Non-pigmented ciliary epithelial cell (primary cell): ENCODE measurements at regions not wholly inside any gene's neighbourhood (a gene's known extent, or its start where the extent isn't known, plus 50 kb on each side); places are given as distances from the start of the nearest gene placed in this dataset.

Source experiments
- DNase-seq: peaks from one replicate; pipeline ENCODE4 v3.0.0-alpha.2; 2010; ENCODE audit warnings: low read depth

DNA sequence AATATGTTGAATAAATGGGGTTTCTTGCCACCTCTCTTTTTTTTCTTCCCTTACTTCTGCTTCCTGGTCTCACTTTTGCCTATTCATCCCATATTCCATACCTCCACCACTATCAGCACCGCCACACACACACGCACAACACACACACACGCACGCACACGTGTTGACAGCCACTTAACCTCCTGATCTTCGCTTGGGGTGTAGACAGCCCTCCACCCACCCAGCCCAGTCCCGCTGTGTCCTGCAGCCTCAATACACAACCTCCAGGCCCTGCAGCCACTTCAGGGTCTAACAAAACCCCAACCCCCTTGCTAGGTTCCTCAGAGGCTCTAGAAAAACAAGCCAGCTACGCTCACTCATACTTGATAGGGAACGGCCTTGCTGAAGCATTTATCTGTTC, 72.3 kb downstream of the LINC00237 start:
- no peak for DNase-seq

GRCh38 chr20:21031666-21032065, 74.5 kb downstream of the LINC00237 start:
- DNase-seq = no peak

- DNase-seq = no peak
Measured at GRCh38 chr20:21029341-21029740, 76.8 kb downstream of the LINC00237 start.

- no peak for DNase-seq
Measured at GRCh38 chr20:21028921-21029320, 77.2 kb downstream of the LINC00237 start.

DNA sequence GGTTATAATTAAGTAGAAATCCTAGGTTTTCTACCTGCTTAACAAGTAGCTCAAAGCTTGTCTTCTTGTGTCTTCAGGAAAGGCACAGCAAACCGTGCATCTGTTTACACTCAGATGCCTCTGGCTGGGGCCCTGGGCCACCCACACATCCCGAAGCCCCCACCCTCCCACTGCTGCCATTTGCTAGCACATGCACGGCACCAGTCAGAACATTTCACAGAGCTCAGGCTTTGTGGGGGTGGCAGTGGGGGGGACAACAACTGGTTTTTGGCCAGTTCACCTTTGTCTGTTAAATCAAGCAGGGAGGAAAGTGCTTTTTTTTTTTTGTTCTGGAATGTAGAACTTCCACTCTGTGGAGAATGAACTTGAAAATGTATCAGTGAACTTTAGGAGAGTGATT, 77.7 kb downstream of the LINC00237 start:
- DNase-seq = no peak

DNA sequence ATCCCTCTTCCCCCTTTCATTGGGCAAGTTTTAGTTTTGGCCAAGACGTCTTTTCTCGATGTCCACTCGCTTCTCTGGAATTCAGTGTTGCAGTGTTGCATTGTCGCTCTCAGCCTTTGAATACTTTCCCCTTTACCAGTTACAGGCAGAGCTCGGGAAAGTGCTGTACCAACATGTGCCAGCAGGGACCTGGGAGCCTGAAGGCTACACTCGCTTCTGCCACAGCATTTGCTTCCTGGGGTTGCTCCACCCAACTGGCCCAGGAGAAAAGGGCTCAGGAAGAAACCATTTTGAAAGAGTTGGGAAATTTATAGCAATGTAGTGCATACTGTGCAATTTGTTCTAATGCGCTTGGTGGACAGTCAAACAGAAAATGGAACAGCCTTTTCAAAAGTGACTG, 78.6 kb downstream of the LINC00237 start:
- DNase-seq = no peak

- DNase-seq = no peak
Measured at GRCh38 chr20:21026951-21027350, 79.2 kb downstream of the LINC00237 start.

- DNase-seq = no peak
Measured at GRCh38 chr20:21024420-21024819, 81.7 kb downstream of the LINC00237 start.

DNA sequence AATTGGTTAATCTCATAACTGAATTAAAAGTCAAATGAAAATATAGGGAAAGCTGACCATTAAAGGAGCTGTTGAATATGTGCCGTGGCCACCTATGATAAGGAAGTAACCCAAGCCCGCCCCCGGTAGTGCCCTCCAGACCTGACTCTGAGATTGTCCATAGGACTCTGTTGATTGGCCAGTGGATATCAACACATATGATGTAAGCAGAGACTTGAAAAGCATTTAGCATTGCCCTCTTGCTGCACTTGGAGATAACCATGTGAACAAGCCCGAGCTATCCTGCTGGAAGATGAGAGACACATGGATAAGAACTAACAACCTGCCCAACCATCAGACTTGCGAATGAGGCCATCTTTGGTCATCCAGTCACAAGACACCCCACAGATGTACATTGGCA, 83.2 kb downstream of the LINC00237 start:
- DNase-seq = no peak

GRCh38 chr20:21021472-21021790, 84.7 kb downstream of the LINC00237 start:
- DNase-seq = no peak

- DNase-seq = no peak
Measured at GRCh38 chr20:21020659-21021471, 85.3 kb downstream of the LINC00237 start.

GRCh38 chr20:21019814-21020658, 86.1 kb downstream of the LINC00237 start:
- no peak for DNase-seq

GRCh38 chr20:21019468-21019813, 86.7 kb downstream of the LINC00237 start:
- no peak for DNase-seq

- no peak for DNase-seq
Measured at GRCh38 chr20:21018576-21018975, 87.6 kb downstream of the LINC00237 start.

DNA sequence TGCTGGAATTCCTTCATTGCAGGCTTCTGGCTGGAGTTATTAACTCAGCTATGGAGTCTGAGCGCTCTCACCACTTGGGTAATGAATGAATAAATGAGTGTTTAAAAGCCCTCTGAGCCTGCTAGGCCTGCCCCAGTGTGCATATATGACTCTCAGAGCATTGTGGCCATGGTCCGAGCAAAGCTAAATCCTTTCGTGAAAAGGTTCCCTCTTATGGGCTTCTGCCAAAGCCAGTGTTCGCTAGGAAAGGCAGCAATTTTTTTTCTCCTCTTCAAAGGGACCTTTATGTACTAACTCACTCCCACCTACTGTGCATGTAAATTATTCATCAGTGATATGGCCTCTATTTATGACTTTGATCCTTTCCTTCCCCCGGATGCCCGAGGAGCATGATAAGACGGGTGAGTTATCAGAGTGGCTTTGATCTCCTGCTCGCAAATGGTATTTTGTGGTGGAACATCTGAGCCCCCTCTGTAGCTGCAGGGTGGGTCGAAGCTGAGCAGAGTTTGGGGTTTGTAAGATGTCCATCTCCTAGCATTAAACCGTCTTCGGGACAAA, 88.6 kb downstream of the LINC00237 start:
- DNase-seq = no peak

GRCh38 chr20:21016751-21017150, 89.4 kb downstream of the LINC00237 start:
- no peak for DNase-seq

GRCh38 chr20:21014528-21014927, 91.6 kb downstream of the LINC00237 start:
- no peak for DNase-seq

DNA sequence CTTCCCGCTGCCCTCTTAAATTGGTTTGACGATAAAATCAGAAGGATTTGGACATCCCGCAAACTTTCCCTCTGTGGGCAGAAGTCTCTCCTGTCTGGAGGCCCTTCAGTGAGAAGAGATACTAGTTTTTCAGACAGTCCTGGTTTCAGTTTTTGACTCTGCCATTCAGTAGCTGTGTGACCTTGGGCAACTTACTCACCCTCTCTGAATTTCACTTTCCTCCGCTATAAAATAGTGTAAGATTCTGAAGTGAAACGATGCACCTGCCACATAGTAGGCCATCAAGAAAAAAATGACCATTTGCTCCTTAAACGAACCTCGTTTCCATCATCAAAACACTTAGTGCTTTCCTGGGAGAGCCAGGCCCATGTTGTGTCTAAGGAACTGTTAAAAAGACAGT, 97.2 kb downstream of the LINC00237 start:
- DNase-seq = no peak

DNA sequence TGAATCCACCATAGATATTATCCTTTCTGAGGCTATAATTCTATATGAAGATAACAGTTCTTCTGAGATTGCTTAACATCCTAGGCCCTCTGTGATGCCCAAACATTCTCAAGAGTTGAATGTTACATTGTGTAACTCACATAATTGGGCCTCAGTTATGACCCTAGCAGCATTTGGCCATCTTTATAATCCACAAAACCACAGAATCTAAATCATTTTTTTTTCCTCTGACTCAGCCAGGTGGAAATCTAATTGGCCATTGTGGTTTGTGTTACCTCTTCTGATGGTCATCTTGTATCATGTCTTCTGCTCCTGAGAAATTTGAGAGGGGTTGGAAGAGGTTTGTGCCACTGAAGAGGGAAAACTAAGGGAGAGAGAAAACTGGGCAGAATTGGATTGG, 99.5 kb downstream of the LINC00237 start:
- no peak for DNase-seq

GRCh38 chr20:21004386-21005076, 101.6 kb downstream of the LINC00237 start:
- DNase-seq = no peak

DNA sequence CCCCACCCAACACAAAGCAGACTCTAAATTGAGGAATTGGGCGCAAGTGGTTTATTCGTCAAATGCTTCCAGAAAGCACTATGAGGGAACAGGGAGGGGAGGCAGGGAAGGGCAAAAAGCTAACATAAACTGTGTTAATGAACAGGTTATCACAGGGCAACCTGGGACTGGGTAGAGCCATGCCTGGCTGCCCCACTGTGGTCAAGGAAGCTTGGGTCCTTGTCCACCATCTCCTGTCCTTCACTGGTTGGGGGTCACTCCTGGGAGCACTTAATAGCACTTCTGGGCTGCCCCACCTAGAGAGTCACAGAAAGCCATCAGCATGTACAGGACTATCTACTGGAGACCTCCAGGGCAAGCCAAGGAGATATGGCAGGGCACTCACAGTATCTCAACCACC, 102.3 kb downstream of the LINC00237 start:
- DNase-seq = no peak

DNA sequence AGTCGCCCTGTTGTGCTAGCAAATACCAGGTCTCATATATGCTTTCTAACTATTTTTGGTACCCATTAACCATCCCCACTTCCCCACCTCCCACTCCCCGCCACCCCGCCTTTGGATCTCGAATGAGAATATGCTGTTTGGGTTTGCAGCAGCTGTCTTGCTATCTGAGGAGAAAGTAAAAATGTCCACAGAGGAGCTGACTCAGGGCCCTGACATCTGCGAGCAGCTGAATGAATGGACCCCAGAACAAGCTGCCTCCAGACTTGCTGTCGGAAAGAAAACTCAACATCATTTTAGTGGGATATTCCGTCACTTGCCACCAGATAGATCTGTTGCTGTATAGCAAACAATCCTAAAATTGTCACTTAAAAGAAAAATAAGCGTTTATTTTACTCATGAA, 103.7 kb downstream of the LINC00237 start:
- no peak for DNase-seq

- DNase-seq = no peak
Measured at GRCh38 chr20:20993372-20993771, 112.8 kb downstream of the LINC00237 start.
